HepG2 (cell line): ENCODE measurements at regions not wholly inside any gene's neighbourhood (a gene's known extent, or its start where the extent isn't known, plus 50 kb on each side); places are given as distances from the start of the nearest gene placed in this dataset.

ENCODE experiments used
- CHD4 ChIP-seq: fragments of 200-600 bp; sonication (generic); IDR thresholded peaks from 2 replicates; pipeline ENCODE4 v1.7.0; 2017; ENCODE audit warnings: mild to moderate bottlenecking, low read length, borderline replicate concordance
- FLYWCH1 ChIP-seq: sonication (generic); formaldehyde crosslinking; IDR thresholded peaks from 2 replicates; pipeline ENCODE4 v1.8.1; 2023; ENCODE audit warnings: mild to moderate bottlenecking, missing genetic modification reagents
- FOXK1 ChIP-seq: sonication (generic); formaldehyde crosslinking; IDR thresholded peaks from 2 replicates; pipeline ENCODE4 v1.4.0; 2020; ENCODE audit warnings: low read depth, missing genetic modification reagents, borderline replicate concordance
- FOXK2 ChIP-seq: fragments of 450-650 bp; IDR thresholded peaks from 2 replicates; pipeline ENCODE4 v1.6.1; 2016
- IKZF4 ChIP-seq: sonication (generic); formaldehyde crosslinking; IDR thresholded peaks from 2 replicates; pipeline ENCODE4 v1.5.1; 2020; ENCODE audit warnings: borderline replicate concordance, mild to moderate bottlenecking, low read depth, missing genetic modification reagents; ENCODE audit errors: not compliant biosample characterization
- PHF21A ChIP-seq: sonication (generic); formaldehyde crosslinking; IDR thresholded peaks from 2 replicates; pipeline ENCODE4 v1.5.0; 2020; ENCODE audit warnings: mild to moderate bottlenecking, missing genetic modification reagents
- RARA ChIP-seq: IDR thresholded peaks from 2 replicates; pipeline ENCODE4 v1.6.1; 2016; ENCODE audit warnings: missing genetic modification reagents, missing compliant biosample characterization
- RBFOX2 ChIP-seq: fragments of 200-400 bp; formaldehyde crosslinking; IDR thresholded peaks from 2 replicates; pipeline ENCODE4 v1.6.1; 2017; ENCODE audit warnings: low read depth, mild to moderate bottlenecking, low read length
- RXRA ChIP-seq: sonication (generic); formaldehyde crosslinking; IDR thresholded peaks from 2 replicates; pipeline ENCODE4 v1.5.1; 2020; ENCODE audit warnings: missing genetic modification reagents
- RXRB ChIP-seq: IDR thresholded peaks from 2 replicates; pipeline ENCODE4 v1.6.1; 2016; ENCODE audit warnings: borderline replicate concordance, missing genetic modification reagents, missing compliant biosample characterization
- SATB2 ChIP-seq: sonication (generic); formaldehyde crosslinking; IDR thresholded peaks from 2 replicates; pipeline ENCODE4 v1.5.0; 2020; ENCODE audit warnings: missing genetic modification reagents
- SKI ChIP-seq: fragments of 450-650 bp; IDR thresholded peaks from one replicate; pipeline ENCODE4 v1.6.1; 2018; ENCODE audit warnings: mild to moderate bottlenecking; ENCODE audit not compliant: partially characterized antibody
- SMC3 ChIP-seq: IDR thresholded peaks from 2 replicates; pipeline ENCODE4 v1.6.1; 2011; ENCODE audit warnings: low read length, improper control_type of control experiment
- SNRNP70 ChIP-seq: fragments of 200-400 bp; formaldehyde crosslinking; IDR thresholded peaks from 2 replicates; pipeline ENCODE4 v1.6.1; 2017; ENCODE audit warnings: mild to moderate bottlenecking, low read depth, low read length, moderate library complexity
- TBX2 ChIP-seq: sonication (generic); formaldehyde crosslinking; IDR thresholded peaks from 2 replicates; pipeline ENCODE4 v1.5.0; 2020; ENCODE audit warnings: missing genetic modification reagents, mild to moderate bottlenecking, borderline replicate concordance
- ZFP36L1 ChIP-seq: sonication (generic); formaldehyde crosslinking; IDR thresholded peaks from 2 replicates; pipeline ENCODE4 v1.8.0; 2022; ENCODE audit warnings: mild to moderate bottlenecking, missing genetic modification reagents, moderate library complexity
- ZNF3 ChIP-seq: IDR thresholded peaks from 2 replicates; pipeline ENCODE4 v1.7.0; 2017; ENCODE audit warnings: inconsistent platforms
- ZNF33A ChIP-seq: sonication (generic); formaldehyde crosslinking; IDR thresholded peaks from 2 replicates; pipeline ENCODE4 v1.5.1; 2020; ENCODE audit warnings: missing genetic modification reagents, mild to moderate bottlenecking, moderate library complexity, borderline replicate concordance
- ZNF468 ChIP-seq: sonication (generic); formaldehyde crosslinking; IDR thresholded peaks from 2 replicates; pipeline ENCODE4 v1.8.0; 2022; ENCODE audit warnings: mild to moderate bottlenecking, moderate library complexity, missing genetic modification reagents
- ZSCAN9 ChIP-seq: IDR thresholded peaks from 2 replicates; pipeline ENCODE4 v1.6.1; 2016; ENCODE audit warnings: borderline replicate concordance
- TF ChIP-seq, protein P1 (sequence below): sonication (generic); formaldehyde crosslinking; IDR thresholded peaks from 2 replicates; pipeline ENCODE4; 2020; ENCODE audit warnings: missing genetic modification reagents, mild to moderate bottlenecking, borderline replicate concordance
- TF ChIP-seq, protein P2 (sequence below): sonication (generic); formaldehyde crosslinking; IDR thresholded peaks from 2 replicates; pipeline ENCODE4 v1.8.1; 2023; ENCODE audit warnings: missing genetic modification reagents, mild to moderate bottlenecking, borderline replicate concordance
- TF ChIP-seq, protein P3 (sequence below): IDR thresholded peaks from 2 replicates; pipeline ENCODE4 v1.6.1; 2016; ENCODE audit warnings: mild to moderate bottlenecking, missing biosample characterization, missing genetic modification reagents
- TF ChIP-seq, protein P4 (sequence below): sonication (generic); formaldehyde crosslinking; IDR thresholded peaks from 2 replicates; pipeline ENCODE4 v1.5.1; 2020; ENCODE audit warnings: mild to moderate bottlenecking, missing genetic modification reagents
- TF ChIP-seq, protein P5 (sequence below): sonication (generic); formaldehyde crosslinking; IDR thresholded peaks from 2 replicates; pipeline ENCODE4 v1.8.1; 2023; ENCODE audit warnings: missing genetic modification reagents, inconsistent platforms, borderline replicate concordance

DNA sequence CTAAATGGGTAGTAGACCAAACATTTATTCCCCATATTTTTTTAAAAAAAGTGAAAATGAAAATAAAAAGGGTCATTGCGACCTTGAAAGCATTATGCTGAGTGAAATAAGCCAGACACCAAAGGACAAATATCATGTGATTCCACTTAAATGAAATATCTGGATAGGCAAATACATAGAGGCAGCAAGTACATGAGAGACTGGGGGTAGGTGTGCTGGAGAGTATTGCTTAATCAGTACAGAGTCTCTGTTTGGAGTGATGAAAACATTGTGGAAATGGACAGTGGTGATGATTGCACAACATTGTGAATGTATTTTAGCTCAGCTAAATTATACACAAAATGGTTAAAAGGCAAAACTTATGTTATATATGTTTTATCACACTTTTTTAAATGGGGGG, 169.4 kb downstream of the AKR1D1 start (continued):
- TF ChIP-seq, protein P1, sequence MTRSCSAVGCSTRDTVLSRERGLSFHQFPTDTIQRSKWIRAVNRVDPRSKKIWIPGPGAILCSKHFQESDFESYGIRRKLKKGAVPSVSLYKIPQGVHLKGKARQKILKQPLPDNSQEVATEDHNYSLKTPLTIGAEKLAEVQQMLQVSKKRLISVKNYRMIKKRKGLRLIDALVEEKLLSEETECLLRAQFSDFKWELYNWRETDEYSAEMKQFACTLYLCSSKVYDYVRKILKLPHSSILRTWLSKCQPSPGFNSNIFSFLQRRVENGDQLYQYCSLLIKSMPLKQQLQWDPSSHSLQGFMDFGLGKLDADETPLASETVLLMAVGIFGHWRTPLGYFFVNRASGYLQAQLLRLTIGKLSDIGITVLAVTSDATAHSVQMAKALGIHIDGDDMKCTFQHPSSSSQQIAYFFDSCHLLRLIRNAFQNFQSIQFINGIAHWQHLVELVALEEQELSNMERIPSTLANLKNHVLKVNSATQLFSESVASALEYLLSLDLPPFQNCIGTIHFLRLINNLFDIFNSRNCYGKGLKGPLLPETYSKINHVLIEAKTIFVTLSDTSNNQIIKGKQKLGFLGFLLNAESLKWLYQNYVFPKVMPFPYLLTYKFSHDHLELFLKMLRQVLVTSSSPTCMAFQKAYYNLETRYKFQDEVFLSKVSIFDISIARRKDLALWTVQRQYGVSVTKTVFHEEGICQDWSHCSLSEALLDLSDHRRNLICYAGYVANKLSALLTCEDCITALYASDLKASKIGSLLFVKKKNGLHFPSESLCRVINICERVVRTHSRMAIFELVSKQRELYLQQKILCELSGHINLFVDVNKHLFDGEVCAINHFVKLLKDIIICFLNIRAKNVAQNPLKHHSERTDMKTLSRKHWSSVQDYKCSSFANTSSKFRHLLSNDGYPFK (CRISPR knock-in tag), result no peak
- TF ChIP-seq SATB2 (CRISPR knock-in tag) (0 out of 2 replicates have a peak, but pooled peaks have one; percentile 34), PHF21A (CRISPR knock-in tag) (peak; percentile 90), FOXK1 (peak; percentile 78; the same call in 1 of the 2 replicates), FOXK2 (no peak; the same call in 1 of the 2 replicates), RXRA (CRISPR knock-in tag) (no peak; the same call in 1 of the 2 replicates), IKZF4 (CRISPR knock-in tag) (no peak), ZNF33A (no peak), TBX2 (CRISPR knock-in tag) (peak; percentile 74), RBFOX2 (no peak), SKI (peak; percentile 37), ZNF468 (CRISPR knock-in tag) (no peak), RXRB (CRISPR knock-in tag) (peak; percentile 87), ZSCAN9 (CRISPR knock-in tag) (peak; percentile 66; the same call in 1 of the 2 replicates), SMC3 (peak; percentile 71; the same call in 1 of the 2 replicates), SNRNP70 (no peak), CHD4 (0 out of 2 replicates have a peak, but pooled peaks have one; percentile 74), ZFP36L1 (CRISPR knock-in tag) (no peak), FLYWCH1 (CRISPR knock-in tag) (no peak), ZNF3 (CRISPR knock-in tag) (no peak), RARA (peak; percentile 63)
- TF ChIP-seq, protein P2, sequence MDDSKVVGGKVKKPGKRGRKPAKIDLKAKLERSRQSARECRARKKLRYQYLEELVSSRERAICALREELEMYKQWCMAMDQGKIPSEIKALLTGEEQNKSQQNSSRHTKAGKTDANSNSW, result no peak
- TF ChIP-seq, protein P3, sequence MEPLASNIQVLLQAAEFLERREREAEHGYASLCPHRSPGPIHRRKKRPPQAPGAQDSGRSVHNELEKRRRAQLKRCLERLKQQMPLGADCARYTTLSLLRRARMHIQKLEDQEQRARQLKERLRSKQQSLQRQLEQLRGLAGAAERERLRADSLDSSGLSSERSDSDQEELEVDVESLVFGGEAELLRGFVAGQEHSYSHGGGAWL (CRISPR knock-in tag), result no peak
- TF ChIP-seq, protein P4, sequence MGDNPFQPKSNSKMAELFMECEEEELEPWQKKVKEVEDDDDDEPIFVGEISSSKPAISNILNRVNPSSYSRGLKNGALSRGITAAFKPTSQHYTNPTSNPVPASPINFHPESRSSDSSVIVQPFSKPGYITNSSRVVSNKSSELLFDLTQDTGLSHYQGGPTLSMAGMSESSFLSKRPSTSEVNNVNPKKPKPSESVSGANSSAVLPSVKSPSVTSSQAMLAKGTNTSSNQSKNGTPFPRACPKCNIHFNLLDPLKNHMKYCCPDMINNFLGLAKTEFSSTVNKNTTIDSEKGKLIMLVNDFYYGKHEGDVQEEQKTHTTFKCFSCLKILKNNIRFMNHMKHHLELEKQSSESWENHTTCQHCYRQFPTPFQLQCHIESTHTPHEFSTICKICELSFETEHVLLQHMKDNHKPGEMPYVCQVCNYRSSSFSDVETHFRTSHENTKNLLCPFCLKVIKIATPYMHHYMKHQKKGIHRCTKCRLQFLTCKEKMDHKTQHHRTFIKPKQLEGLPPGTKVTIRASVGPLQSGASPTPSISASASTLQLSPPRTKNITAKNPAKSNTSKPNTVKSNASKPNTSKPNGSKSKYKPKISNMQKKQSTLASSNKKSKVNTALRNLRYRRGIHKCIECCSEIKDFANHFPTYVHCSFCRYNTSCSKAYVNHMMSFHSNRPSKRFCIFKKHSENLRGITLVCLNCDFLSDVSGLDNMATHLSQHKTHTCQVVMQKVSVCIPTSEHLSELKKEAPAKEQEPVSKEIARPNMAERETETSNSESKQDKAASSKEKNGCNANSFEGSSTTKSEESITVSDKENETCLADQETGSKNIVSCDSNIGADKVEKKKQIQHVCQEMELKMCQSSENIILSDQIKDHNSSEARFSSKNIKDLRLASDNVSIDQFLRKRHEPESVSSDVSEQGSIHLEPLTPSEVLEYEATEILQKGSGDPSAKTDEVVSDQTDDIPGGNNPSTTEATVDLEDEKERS (CRISPR knock-in tag), result peak; percentile 64; the same call in 1 of the 2 replicates
- TF ChIP-seq, protein P5, sequence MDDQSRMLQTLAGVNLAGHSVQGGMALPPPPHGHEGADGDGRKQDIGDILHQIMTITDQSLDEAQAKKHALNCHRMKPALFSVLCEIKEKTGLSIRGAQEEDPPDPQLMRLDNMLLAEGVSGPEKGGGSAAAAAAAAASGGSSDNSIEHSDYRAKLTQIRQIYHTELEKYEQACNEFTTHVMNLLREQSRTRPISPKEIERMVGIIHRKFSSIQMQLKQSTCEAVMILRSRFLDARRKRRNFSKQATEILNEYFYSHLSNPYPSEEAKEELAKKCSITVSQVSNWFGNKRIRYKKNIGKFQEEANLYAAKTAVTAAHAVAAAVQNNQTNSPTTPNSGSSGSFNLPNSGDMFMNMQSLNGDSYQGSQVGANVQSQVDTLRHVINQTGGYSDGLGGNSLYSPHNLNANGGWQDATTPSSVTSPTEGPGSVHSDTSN (CRISPR knock-in tag), result no peak
